DMS79 treated with DMSO at 0.1 percent for 48 hours (cell line): ENCODE measurements at regions not wholly inside any gene's neighbourhood (a gene's known extent, or its start where the extent isn't known, plus 50 kb on each side); places are given as distances from the start of the nearest gene placed in this dataset.

Source experiments
- DNase-seq: peaks from one replicate; lab custom pipeline; 2025; lab: John Stamatoyannopoulos, UW

- DNase-seq = no peak
These were observed 372.8 kb upstream of the TBL1XR1 start for GRCh38 chr3:177569875-177570657.

- DNase-seq = no peak
These were observed 374.1 kb upstream of the TBL1XR1 start for GRCh38 chr3:177571271-177571943.

GRCh38 chr3:177571944-177572315, 374.6 kb upstream of the TBL1XR1 start:
- DNase-seq = peak; percentile 93

- no peak for DNase-seq
These were observed 377.1 kb upstream of the TBL1XR1 start for GRCh38 chr3:177574222-177574856.

GRCh38 chr3:177576746-177577145, 379.5 kb upstream of the TBL1XR1 start:
- DNase-seq = no peak

- no peak for DNase-seq
These were observed 381.2 kb upstream of the TBL1XR1 start for GRCh38 chr3:177578488-177578887.

GRCh38 chr3:177579419-177579818, 382.1 kb upstream of the TBL1XR1 start:
- no peak for DNase-seq

GRCh38 chr3:177580437-177580836, 383.2 kb upstream of the TBL1XR1 start:
- no peak for DNase-seq

GRCh38 chr3:177585271-177585670, 388.0 kb upstream of the TBL1XR1 start:
- no peak for DNase-seq

- no peak for DNase-seq
These were observed 391.9 kb upstream of the TBL1XR1 start for GRCh38 chr3:177589041-177589650.

- peak; percentile 74 for DNase-seq
These were observed 392.7 kb upstream of the TBL1XR1 start for GRCh38 chr3:177589911-177590381.

- no peak for DNase-seq
These were observed 393.5 kb upstream of the TBL1XR1 start for GRCh38 chr3:177590826-177591225.

- DNase-seq = no peak
These were observed 394.1 kb upstream of the TBL1XR1 start for GRCh38 chr3:177591379-177591778.

GRCh38 chr3:177594096-177594495, 396.8 kb upstream of the TBL1XR1 start:
- DNase-seq = no peak

- DNase-seq = no peak
These were observed 398.4 kb upstream of the TBL1XR1 start for GRCh38 chr3:177595530-177596188.

- DNase-seq = peak; percentile 59
These were observed 399.1 kb upstream of the TBL1XR1 start for GRCh38 chr3:177596248-177596815.

GRCh38 chr3:177596816-177597271, 399.6 kb upstream of the TBL1XR1 start:
- peak; percentile 89 for DNase-seq

- DNase-seq = peak; percentile 94
These were observed 400.2 kb upstream of the TBL1XR1 start for GRCh38 chr3:177597311-177598096.

- DNase-seq = peak; percentile 88
These were observed 401.0 kb upstream of the TBL1XR1 start for GRCh38 chr3:177598097-177598833.

- DNase-seq = no peak
These were observed 402.0 kb upstream of the TBL1XR1 start for GRCh38 chr3:177599326-177599725.
